SK-N-MC (cell line): ENCODE measurements at regions not wholly inside any gene's neighbourhood (a gene's known extent, or its start where the extent isn't known, plus 50 kb on each side); places are given as distances from the start of the nearest gene placed in this dataset.

Experiments
- DNase-seq: peaks from one replicate; pipeline ENCODE4 v3.0.0-alpha.2; 2011; ENCODE audit warnings: low read depth, low spot score
- H3K27ac ChIP-seq: fragments of 200-600 bp; sonication (generic); 2 replicates; pipeline ENCODE4 v1.5.1; 2016; ENCODE audit warnings: mixed run types
- H3K36me3 ChIP-seq: fragments of 200-600 bp; sonication (generic); 2 replicates; pipeline ENCODE4 v1.6.1; 2017; ENCODE audit warnings: antibody characterized with exemption, low read length, mixed read lengths; ENCODE audit not compliant: insufficient read depth
- H3K4me3 ChIP-seq: fragments of 200-600 bp; sonication (generic); 2 replicates; pipeline ENCODE4 v1.5.1; 2016
- H3K9ac ChIP-seq: fragments of 200-600 bp; sonication (generic); 2 replicates; pipeline ENCODE4 v1.8.0; 2017; ENCODE audit warnings: mixed run types, mixed read lengths; ENCODE audit not compliant: insufficient read length
- H3K9me3 ChIP-seq: fragments of 200-600 bp; sonication (generic); 2 replicates; pipeline ENCODE4 v1.6.1; 2017; ENCODE audit warnings: low read depth, mild to moderate bottlenecking, antibody characterized with exemption, low read length, moderate library complexity, mixed read lengths
- EZH2 ChIP-seq: fragments of 200-600 bp; sonication (generic); IDR thresholded peaks from one replicate; pipeline ENCODE4 v1.6.1; 2017; ENCODE audit warnings: antibody characterized with exemption
- FOXP2 ChIP-seq: optimal IDR thresholded peaks from 2 replicates; pipeline ENCODE3; 2011; ENCODE audit warnings: mild to moderate bottlenecking, moderate library complexity; ENCODE audit not compliant: insufficient read depth; ENCODE audit errors: extremely low read length, control extremely low read depth
- POLR2AphosphoS5 ChIP-seq: IDR thresholded peaks from 2 replicates; pipeline ENCODE4 v1.6.1; 2012; ENCODE audit warnings: mild to moderate bottlenecking, low read depth, low read length, borderline replicate concordance

- TF ChIP-seq EZH2 (no peak), FOXP2 (no peak), POLR2AphosphoS5 (no peak)
- DNase-seq, result no peak
Observed at GRCh38 chr12:91980389-91980821, 165.2 kb downstream of the BTG1 start.

GRCh38 chr12:91978143-91978542 is 167.5 kb downstream of the BTG1 start:
- H3K27ac ChIP-seq, result no peak overlapping the region
- H3K9me3 ChIP-seq, result no peaks in the 10 kb centered on the region
- no peak overlapping the region for H3K9ac ChIP-seq
- DNase-seq, result no peak
- H3K36me3 ChIP-seq, result no peaks in the 10 kb centered on the region
- TF ChIP-seq FOXP2 (no peak), POLR2AphosphoS5 (no peak), EZH2 (no peak)
- H3K4me3 ChIP-seq, result no peak overlapping the region

More at GRCh38 chr12:91980389-91980821, 165.2 kb downstream of the BTG1 start:
- Histone ChIP-seq H3K9ac (no peak overlapping the region), H3K4me3 (no peak overlapping the region), H3K36me3 (no peaks in the 10 kb centered on the region), H3K9me3 (no peaks in the 10 kb centered on the region), H3K27ac (no peak overlapping the region)

- Histone ChIP-seq H3K4me3 (no peak overlapping the region), H3K9me3 (no peaks in the 10 kb centered on the region), H3K9ac (no peak overlapping the region), H3K36me3 (no peaks in the 10 kb centered on the region), H3K27ac (no peak overlapping the region)
- no peak for DNase-seq
- TF ChIP-seq FOXP2 (no peak), POLR2AphosphoS5 (no peak), EZH2 (no peak)
Observed at GRCh38 chr12:91975891-91976290, 169.8 kb downstream of the BTG1 start.

DNA sequence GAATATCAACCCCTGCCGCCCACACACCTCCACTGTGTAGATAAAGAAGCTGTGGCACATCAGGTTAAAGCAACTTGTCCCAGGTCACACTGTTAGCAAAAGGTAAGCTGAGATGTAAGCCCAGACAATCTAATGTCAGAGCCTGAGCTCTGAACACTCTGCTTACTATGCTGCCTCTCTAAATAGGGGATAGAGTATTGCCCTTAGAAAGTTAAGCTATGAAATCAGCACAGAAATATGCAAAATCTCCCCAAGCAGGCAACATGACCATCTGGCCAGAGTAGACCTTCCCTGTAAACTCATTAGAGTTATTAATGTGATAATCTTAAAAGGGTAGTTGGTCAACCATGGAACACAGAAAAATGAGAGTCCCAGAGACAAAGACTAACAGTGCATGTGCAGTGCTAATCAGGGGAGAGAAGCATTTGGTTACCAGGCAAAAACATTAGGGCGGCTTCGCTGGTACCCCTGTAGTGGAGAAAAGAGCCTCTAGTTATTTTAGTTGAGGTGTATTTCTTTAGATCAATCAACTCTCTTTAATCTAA is 171.0 kb downstream of the BTG1 start:
- Histone ChIP-seq H3K9ac (no peak overlapping the region), H3K4me3 (no peak overlapping the region), H3K27ac (no peak overlapping the region), H3K36me3 (no peaks in the 10 kb centered on the region), H3K9me3 (no peaks in the 10 kb centered on the region)
- TF ChIP-seq EZH2 (no peak), FOXP2 (no peak), POLR2AphosphoS5 (no peak)
- DNase-seq, result no peak

- Histone ChIP-seq H3K27ac (no peak overlapping the region), H3K4me3 (no peak overlapping the region), H3K9me3 (no peaks in the 10 kb centered on the region), H3K36me3 (no peaks in the 10 kb centered on the region), H3K9ac (no peak overlapping the region)
- TF ChIP-seq POLR2AphosphoS5 (no peak), FOXP2 (no peak), EZH2 (no peak)
- DNase-seq, result no peak
Observed at GRCh38 chr12:91973813-91974212, 171.8 kb downstream of the BTG1 start.

- no peaks in the 10 kb centered on the region for H3K36me3 ChIP-seq
- no peaks in the 10 kb centered on the region for H3K9me3 ChIP-seq
- TF ChIP-seq FOXP2 (no peak), EZH2 (no peak)
- DNase-seq, result no peak
- H3K27ac ChIP-seq, result no peak overlapping the region
- H3K9ac ChIP-seq, result no peak overlapping the region
- H3K4me3 ChIP-seq, result no peak overlapping the region
Observed at GRCh38 chr12:91972896-91973295, 172.8 kb downstream of the BTG1 start.

- H3K27ac ChIP-seq, result no peak overlapping the region
- TF ChIP-seq FOXP2, result no peak
- no peak overlapping the region for H3K9ac ChIP-seq
- H3K36me3 ChIP-seq, result no peaks in the 10 kb centered on the region
- DNase-seq, result no peak
- H3K4me3 ChIP-seq, result no peak overlapping the region
- H3K9me3 ChIP-seq, result no peaks in the 10 kb centered on the region
Observed at GRCh38 chr12:91968777-91969171, 176.9 kb downstream of the BTG1 start.

- no peak for DNase-seq
- Histone ChIP-seq H3K4me3 (no peak overlapping the region), H3K9me3 (no peaks in the 10 kb centered on the region), H3K36me3 (no peaks in the 10 kb centered on the region), H3K27ac (no peak overlapping the region), H3K9ac (no peak overlapping the region)
- TF ChIP-seq POLR2AphosphoS5 (no peak), EZH2 (no peak), FOXP2 (no peak)
Observed at GRCh38 chr12:91968076-91968776, 177.4 kb downstream of the BTG1 start.

GRCh38 chr12:91967590-91967989 is 178.1 kb downstream of the BTG1 start:
- no peak overlapping the region for H3K9ac ChIP-seq
- no peaks in the 10 kb centered on the region for H3K36me3 ChIP-seq
- no peak overlapping the region for H3K4me3 ChIP-seq
- TF ChIP-seq POLR2AphosphoS5 (no peak), EZH2 (no peak), FOXP2 (no peak)
- no peaks in the 10 kb centered on the region for H3K9me3 ChIP-seq
- H3K27ac ChIP-seq, result no peak overlapping the region
- no peak for DNase-seq
